KG1 (cell line): ENCODE measurements at regions not wholly inside any gene's neighbourhood (a gene's known extent, or its start where the extent isn't known, plus 50 kb on each side); places are given as distances from the start of the nearest gene placed in this dataset.

Experiments used
- DNase-seq: peaks from one replicate; lab custom pipeline; 2025; lab: John Stamatoyannopoulos, UW

GRCh38 chr9:12141422-12141821 lies 551.8 kb upstream of the TYRP1 start:
- no peak for DNase-seq

DNA sequence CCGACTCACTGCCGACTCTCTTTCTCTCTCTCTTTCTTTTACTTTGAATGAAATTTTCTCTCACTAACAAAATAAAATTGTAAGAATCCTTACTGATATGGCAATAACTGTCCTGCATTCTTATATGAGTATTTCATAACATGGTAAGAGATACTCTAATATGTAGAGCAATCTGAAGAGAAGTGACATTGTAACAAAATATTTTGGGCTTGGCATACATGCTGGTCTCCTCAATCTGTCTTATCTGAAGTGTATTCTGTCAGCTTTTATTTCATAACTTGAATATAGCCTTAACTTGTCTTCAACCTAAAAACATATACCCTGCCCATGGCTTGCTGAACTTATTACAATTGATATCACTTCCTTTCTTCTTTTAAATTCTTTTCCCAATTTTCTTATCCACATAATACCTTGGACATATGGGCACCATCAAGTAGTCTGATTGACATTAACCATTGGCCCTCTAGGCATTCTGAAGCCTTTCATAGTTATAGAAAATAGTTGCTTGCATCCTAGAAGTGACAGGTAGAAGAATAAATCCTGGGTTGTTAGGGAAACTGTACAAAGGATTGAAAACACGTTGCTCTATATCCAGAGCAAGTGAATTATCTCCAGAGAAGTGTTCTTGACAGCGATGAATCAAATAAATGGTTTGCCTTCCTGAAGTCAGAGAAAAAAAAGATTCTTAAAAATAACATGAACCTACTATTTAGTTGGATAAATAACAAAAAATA lies 537.6 kb upstream of the TYRP1 start:
- DNase-seq: no peak

- no peak for DNase-seq
These were observed 530.9 kb upstream of the TYRP1 start for GRCh38 chr9:12162181-12162815.

GRCh38 chr9:12163723-12164458 lies 529.3 kb upstream of the TYRP1 start:
- DNase-seq: no peak

- no peak for DNase-seq
These were observed 526.7 kb upstream of the TYRP1 start for GRCh38 chr9:12166518-12166917.

- DNase-seq: no peak
These were observed 522.7 kb upstream of the TYRP1 start for GRCh38 chr9:12170456-12170855.

- DNase-seq: no peak
These were observed 514.6 kb upstream of the TYRP1 start for GRCh38 chr9:12178634-12179033.

- DNase-seq: no peak
These were observed 510.4 kb upstream of the TYRP1 start for GRCh38 chr9:12182806-12183205.

DNA sequence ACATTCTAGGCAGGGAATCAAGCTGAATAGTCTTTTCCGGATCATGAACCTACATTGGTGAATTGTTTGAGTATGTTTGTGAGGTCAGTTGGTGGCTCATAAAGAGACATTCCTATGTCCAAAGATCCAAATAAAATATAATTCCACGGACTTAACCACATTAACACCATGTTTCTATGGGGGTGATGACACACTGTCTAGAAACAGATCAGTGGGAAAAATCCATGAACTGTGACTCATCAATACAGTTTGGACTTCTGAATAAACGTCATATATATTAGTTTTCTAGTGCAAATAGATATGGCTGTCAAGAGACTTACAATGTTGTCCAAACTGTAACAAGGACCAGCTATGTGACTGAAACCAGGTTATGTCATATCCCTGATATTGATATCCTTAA lies 509.9 kb upstream of the TYRP1 start:
- DNase-seq: no peak

DNA sequence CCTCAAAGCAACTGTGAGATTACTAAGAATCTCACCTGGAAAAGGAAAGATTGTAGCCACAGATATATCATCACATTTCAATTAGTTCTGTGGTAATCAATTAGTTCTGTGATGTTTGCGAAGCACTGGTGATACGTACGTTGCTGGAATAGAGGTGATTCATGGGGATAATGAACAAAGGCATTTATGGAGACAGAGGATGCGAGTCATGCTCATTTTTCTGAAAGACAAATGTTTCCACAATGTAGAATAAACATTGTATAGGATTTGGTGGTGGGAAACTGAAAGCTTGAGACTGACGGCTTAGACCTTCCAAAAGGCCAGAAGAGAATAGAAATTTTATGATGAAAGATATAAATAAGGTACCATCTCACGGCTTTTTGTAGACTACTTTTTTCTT lies 507.3 kb upstream of the TYRP1 start:
- DNase-seq: no peak

DNA sequence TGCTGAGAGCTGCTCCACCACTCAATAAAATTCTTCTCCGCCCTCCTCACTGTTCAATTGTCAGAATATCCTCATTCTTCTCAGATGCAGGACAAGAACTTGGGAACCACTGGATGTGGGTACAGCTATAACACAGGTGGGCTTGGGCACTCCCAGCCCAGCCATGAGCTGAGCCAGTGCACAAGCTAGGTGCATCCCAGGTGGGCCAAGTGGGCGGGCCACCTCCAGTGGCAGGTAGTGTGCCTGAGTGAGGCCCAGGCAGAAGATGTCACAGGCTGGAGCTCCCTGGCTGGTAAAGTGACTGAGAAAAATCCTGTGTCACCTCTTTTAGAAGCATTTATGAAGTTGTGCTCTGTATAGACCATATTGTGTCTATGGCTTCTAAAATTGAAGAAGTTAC lies 501.6 kb upstream of the TYRP1 start:
- no peak for DNase-seq

DNA sequence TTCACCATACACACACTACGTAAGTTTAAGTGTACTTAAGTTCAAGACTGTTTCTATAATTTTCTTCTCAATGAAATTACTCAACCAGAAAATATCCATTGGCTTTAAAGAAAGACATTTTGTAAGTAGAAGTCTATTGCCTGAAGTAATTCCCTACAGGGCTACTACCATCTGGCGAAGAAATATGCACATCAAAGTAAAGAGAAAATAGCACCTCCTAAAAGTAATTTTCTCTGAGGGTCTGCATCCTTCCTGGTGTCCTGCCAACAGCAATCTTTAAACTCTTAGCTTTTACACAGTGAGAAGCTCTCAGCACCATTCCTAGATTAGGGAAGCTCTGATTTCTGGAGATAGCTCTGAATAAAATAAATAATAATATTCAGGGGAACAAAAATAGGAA lies 498.5 kb upstream of the TYRP1 start:
- no peak for DNase-seq

GRCh38 chr9:12195456-12195855 lies 497.7 kb upstream of the TYRP1 start:
- DNase-seq: no peak

GRCh38 chr9:12204512-12204911 lies 488.7 kb upstream of the TYRP1 start:
- no peak for DNase-seq

GRCh38 chr9:12212860-12213259 lies 480.3 kb upstream of the TYRP1 start:
- DNase-seq: no peak

DNA sequence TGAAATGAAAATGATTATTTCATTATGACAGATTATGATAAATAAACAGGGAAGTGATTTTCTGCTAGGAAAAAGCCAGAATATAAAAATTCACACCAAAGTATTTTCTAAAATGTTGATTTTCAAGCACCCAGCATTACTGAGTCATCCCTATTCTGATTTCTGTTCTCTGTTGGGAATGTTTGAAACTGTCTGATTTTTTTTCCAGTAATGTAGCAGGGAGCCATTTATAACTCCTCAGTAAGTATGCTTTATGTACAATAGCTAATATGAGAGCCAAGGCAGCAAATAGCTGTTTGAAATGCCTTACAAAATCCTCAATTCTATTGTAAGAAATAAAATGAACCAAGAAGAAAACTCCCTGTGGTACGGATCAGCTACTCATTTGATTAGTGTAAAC lies 471.7 kb upstream of the TYRP1 start:
- no peak for DNase-seq

DNA sequence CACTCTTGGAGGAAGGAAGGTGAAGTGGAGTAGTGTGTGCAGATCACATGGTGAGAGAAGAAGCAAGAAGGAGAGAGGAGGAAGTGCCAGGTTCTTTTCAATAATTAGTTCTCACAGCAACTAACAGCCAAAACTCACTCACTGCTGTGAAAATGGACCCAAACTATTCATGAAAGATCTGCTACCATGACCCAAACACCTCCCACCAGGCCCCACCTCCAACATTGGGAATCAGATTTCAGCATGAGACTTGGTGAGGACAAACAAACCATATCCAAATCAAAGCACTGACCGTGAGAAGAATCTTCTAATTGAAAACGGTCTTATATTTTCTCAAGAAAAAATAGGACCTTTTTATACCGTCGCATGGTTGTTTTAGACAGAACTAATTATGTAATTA lies 468.7 kb upstream of the TYRP1 start:
- no peak for DNase-seq

GRCh38 chr9:12230708-12231107 lies 462.5 kb upstream of the TYRP1 start:
- DNase-seq: no peak

DNA sequence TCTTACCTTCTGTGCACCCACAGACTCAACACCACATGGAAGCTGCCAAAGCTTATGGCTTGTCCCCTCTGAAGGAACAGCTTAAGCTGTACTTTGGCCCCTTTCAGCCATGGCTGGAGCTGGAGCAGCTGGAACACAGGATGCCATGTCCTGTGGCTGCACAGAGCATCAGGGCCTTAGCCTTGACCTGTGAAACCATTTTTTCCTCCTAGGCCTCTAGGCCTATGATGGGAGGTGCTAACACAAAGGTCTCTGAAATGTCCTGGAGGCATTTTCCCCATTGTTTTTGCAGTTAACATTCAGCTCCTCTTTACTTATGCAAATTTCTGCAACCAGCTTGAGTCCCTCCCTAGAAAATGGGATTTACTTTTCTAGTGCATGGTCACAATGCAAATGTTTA lies 461.4 kb upstream of the TYRP1 start:
- DNase-seq: no peak

DNA sequence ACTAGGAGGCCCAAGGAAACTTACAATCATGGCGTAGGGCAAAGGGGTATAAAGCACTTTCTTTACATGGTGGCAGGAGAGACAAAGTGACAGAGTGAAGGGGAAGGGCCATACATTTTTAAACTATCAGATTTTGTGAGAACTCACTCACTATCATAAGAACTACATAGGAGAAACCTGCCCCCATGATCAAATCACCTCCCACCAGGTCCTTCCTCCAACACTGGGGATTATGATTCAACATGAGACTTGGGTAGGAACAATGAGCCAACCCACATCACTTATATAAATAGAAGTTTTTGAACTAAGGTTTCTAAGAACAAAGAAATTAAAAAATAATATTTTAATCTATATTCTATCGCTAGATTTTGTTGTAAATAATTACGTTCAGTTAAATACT lies 460.3 kb upstream of the TYRP1 start:
- DNase-seq: no peak

- DNase-seq: no peak
These were observed 439.2 kb upstream of the TYRP1 start for GRCh38 chr9:12253941-12254340.

GRCh38 chr9:12266758-12267157 lies 426.4 kb upstream of the TYRP1 start:
- DNase-seq: no peak

- DNase-seq: no peak
These were observed 421.7 kb upstream of the TYRP1 start for GRCh38 chr9:12271421-12271891.
